ENCODE measurements at regions not wholly inside any gene's neighbourhood (a gene's known extent, or its start where the extent isn't known, plus 50 kb on each side); places are given as distances from the start of the nearest gene placed in this dataset.
"Not testable (repeated sequence)": the region's sequence is repeated elsewhere in the genome, so short reads cannot be mapped to it uniquely, and the experiment has no call there.

DNA sequence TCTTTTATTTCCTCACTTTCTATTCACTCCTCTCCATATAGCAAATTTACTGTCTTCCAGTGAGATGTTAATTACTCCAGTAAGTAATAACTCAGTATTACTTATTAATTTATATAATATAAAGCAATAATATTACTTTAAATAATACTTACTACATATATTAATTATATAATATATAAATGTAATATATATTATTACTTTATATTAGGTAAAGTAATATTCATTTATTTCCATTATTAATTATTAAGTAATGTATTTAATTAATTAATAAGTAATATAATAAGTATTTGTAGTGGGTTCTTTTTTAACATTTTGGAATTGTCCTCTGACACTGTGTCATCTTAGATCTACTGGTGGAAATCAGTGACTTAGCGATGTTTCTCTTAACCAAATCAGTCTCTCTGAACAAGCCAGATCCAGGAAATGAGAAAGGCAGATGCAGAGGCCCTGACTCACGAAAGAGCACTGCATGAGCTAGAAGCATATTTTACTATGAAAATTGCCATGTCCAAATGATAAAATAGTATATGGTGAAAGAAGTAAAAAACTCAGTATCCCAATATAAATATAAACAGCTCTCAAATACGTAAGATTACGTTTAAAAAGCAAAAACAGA lies 115.9 kb downstream of the DSEL start:
- no peak for TF ChIP-seq POLR2AphosphoS5 (IDR thresholded peaks at IDR 0.05; ENCODE audit: low read depth)
- TF ChIP-seq, protein P1, sequence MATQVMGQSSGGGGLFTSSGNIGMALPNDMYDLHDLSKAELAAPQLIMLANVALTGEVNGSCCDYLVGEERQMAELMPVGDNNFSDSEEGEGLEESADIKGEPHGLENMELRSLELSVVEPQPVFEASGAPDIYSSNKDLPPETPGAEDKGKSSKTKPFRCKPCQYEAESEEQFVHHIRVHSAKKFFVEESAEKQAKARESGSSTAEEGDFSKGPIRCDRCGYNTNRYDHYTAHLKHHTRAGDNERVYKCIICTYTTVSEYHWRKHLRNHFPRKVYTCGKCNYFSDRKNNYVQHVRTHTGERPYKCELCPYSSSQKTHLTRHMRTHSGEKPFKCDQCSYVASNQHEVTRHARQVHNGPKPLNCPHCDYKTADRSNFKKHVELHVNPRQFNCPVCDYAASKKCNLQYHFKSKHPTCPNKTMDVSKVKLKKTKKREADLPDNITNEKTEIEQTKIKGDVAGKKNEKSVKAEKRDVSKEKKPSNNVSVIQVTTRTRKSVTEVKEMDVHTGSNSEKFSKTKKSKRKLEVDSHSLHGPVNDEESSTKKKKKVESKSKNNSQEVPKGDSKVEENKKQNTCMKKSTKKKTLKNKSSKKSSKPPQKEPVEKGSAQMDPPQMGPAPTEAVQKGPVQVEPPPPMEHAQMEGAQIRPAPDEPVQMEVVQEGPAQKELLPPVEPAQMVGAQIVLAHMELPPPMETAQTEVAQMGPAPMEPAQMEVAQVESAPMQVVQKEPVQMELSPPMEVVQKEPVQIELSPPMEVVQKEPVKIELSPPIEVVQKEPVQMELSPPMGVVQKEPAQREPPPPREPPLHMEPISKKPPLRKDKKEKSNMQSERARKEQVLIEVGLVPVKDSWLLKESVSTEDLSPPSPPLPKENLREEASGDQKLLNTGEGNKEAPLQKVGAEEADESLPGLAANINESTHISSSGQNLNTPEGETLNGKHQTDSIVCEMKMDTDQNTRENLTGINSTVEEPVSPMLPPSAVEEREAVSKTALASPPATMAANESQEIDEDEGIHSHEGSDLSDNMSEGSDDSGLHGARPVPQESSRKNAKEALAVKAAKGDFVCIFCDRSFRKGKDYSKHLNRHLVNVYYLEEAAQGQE (IDR thresholded peaks at IDR 0.05; ENCODE audit: insufficient replicate concordance, low read depth), result no peak
- no peak for TF ChIP-seq GABPA (IDR thresholded peaks at IDR 0.05; ENCODE audit: low read depth)
- TF ChIP-seq, protein P2, sequence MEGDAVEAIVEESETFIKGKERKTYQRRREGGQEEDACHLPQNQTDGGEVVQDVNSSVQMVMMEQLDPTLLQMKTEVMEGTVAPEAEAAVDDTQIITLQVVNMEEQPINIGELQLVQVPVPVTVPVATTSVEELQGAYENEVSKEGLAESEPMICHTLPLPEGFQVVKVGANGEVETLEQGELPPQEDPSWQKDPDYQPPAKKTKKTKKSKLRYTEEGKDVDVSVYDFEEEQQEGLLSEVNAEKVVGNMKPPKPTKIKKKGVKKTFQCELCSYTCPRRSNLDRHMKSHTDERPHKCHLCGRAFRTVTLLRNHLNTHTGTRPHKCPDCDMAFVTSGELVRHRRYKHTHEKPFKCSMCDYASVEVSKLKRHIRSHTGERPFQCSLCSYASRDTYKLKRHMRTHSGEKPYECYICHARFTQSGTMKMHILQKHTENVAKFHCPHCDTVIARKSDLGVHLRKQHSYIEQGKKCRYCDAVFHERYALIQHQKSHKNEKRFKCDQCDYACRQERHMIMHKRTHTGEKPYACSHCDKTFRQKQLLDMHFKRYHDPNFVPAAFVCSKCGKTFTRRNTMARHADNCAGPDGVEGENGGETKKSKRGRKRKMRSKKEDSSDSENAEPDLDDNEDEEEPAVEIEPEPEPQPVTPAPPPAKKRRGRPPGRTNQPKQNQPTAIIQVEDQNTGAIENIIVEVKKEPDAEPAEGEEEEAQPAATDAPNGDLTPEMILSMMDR (IDR thresholded peaks at IDR 0.05; ENCODE audit: insufficient read depth, low read length), result no peak
- no peak for TF ChIP-seq SPI1 (IDR thresholded peaks at IDR 0.05; ENCODE audit: borderline replicate concordance, low read depth)
- DNase-seq (ENCODE audit: low read depth in 1 of 2, low spot score in 1 of 2), result no peak
- H3K27me3 ChIP-seq (ENCODE audit: insufficient read depth, poor library complexity, severe bottlenecking), result no peaks in the 10 kb centered on the region
- H3K4me3 ChIP-seq (replicated peaks; ENCODE audit: insufficient read depth, low read length), result no peak overlapping the region
- H3K27ac ChIP-seq (replicated peaks), result no peak overlapping the region

DNA sequence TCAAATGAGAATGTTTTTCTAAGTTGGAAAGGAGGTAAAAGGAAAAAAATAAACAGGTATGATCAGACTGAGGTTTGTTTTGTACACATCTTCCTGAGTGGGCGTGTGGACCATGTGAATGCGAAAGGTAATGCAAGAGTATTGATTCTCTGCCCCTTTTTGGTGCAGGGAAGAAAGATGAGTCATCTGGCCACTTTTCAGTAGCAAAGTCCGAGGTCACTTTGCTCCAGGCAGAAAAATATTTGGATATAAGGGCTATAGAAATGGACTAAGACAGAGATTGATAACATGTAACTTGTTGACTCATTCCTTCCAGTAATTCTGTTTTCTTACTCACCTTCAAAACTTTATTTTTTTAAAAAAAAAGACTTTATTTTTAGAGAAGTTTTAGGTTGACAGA lies 130.5 kb downstream of the DSEL start:
- DNase-seq (ENCODE audit: low read depth in 1 of 2, low spot score in 1 of 2), result no peak
- TF ChIP-seq POLR2AphosphoS5 (IDR thresholded peaks at IDR 0.05; ENCODE audit: low read depth) (no peak), SPI1 (IDR thresholded peaks at IDR 0.05; ENCODE audit: borderline replicate concordance, low read depth) (no peak), GABPA (IDR thresholded peaks at IDR 0.05; ENCODE audit: low read depth) (no peak)
- TF ChIP-seq, protein P2 (IDR thresholded peaks at IDR 0.05; ENCODE audit: insufficient read depth, low read length), result no peak
- TF ChIP-seq, protein P1 (IDR thresholded peaks at IDR 0.05; ENCODE audit: insufficient replicate concordance, low read depth), result no peak
- no peak overlapping the region for H3K27ac ChIP-seq (replicated peaks)
- no peak overlapping the region for H3K4me3 ChIP-seq (replicated peaks; ENCODE audit: insufficient read depth, low read length)
- no peaks in the 10 kb centered on the region for H3K27me3 ChIP-seq (ENCODE audit: insufficient read depth, poor library complexity, severe bottlenecking)

DNA sequence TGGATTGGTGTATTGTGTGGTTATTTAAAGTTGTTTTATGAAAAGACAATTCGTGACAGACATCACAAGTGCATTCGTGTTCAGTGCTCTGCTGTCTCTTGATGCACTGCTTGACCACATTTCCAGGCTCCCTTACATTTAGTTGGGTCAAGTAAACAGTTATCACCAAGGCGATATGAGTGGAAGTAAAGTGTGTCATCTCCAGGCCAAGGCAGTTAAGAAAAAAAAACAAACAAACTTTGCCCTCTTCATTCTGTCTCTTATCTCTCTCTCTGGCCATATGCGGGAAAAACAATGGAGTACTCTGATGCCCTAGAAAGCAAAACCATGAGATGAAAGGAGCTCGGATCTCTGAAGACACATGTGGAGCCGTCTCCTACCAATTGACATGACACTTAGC lies 131.1 kb downstream of the DSEL start:
- no peak overlapping the region for H3K27ac ChIP-seq (replicated peaks)
- H3K4me3 ChIP-seq (replicated peaks; ENCODE audit: insufficient read depth, low read length), result no peak overlapping the region
- H3K27me3 ChIP-seq (ENCODE audit: insufficient read depth, poor library complexity, severe bottlenecking), result no peaks in the 10 kb centered on the region
- TF ChIP-seq, protein P2 (IDR thresholded peaks at IDR 0.05; ENCODE audit: insufficient read depth, low read length), result no peak
- TF ChIP-seq SPI1 (IDR thresholded peaks at IDR 0.05; ENCODE audit: borderline replicate concordance, low read depth), result no peak
- TF ChIP-seq, protein P1 (IDR thresholded peaks at IDR 0.05; ENCODE audit: insufficient replicate concordance, low read depth), result no peak
- TF ChIP-seq GABPA (IDR thresholded peaks at IDR 0.05; ENCODE audit: low read depth), result no peak
- no peak for TF ChIP-seq POLR2AphosphoS5 (IDR thresholded peaks at IDR 0.05; ENCODE audit: low read depth)
- no peak for DNase-seq (ENCODE audit: low read depth in 1 of 2, low spot score in 1 of 2)

DNA sequence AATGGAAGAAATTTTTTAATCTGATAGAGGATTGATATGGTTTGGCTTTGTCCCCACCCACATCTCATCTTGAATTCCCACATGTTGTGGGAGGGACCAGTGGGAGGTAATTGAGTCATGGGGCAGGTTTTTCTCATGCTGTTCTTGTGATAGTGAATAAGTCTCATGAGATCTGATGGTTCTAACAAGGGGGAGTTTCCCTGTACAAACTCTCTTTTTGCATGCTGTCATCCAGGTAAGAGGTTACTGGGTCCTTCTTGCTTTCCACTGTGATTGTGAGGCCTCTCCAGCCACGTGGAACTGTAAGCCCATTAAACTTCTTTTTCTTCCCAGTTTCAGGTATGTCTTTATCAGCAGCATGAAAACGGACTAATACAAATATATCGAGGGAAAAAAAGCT lies 132.5 kb downstream of the DSEL start:
- H3K27ac ChIP-seq (replicated peaks); H3K27me3 ChIP-seq (ENCODE audit: insufficient read depth, poor library complexity, severe bottlenecking); DNase-seq (ENCODE audit: low read depth in 1 of 2, low spot score in 1 of 2); H3K4me3 ChIP-seq (replicated peaks; ENCODE audit: insufficient read depth, low read length): not testable (repeated sequence)
